Testis (tissue), 2 donors: ENCODE measurements at regions not wholly inside any gene's neighbourhood (a gene's known extent, or its start where the extent isn't known, plus 50 kb on each side); places are given as distances from the start of the nearest gene placed in this dataset.
"Not testable (repeated sequence)": the region's sequence is repeated elsewhere in the genome, so short reads cannot be mapped to it uniquely, and the experiment has no call there.

Source experiments
- POLR2A ChIP-seq: fragments of 450-650 bp; IDR thresholded peaks from one replicate; pipeline ENCODE4 v1.6.1; 2017; ENCODE audit warnings: antibody characterized with exemption, mild to moderate bottlenecking, moderate library complexity
- TF ChIP-seq, protein P1 (sequence below), 3 experiments: fragments of 450-650 bp in 2 of 3; fragments of 200-600 bp in 1 of 3; sonication (generic) in 1 of 3; IDR thresholded peaks; one replicate each; pipeline ENCODE4 v1.5.1; 2016 to 2019; ENCODE audit warnings: antibody characterized with exemption in 3 of 3, mild to moderate bottlenecking in 2 of 3, moderate library complexity in 1 of 3

DNA sequence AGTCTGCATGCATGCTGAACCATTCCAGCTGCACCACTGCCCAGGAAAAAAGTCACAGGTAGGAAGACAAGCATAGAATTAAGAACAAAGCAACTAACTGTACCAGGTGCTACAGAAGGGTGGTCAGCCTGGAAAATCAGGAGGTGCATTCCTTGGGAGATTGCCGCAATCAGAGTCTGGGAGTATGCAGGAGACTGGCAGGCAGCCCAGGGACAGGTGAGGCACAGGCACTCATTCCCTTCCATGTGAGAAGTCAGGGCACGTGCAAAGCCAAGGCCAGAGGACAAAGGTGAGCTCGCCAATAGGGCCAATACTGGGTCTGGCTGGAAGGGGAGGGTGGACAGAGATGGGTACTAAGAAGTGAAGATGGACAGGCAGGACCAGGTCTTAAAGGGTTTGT lies 132.1 kb upstream of the RIMBP3B start:
- not testable (repeated sequence) for TF ChIP-seq POLR2A
- TF ChIP-seq, protein P1, sequence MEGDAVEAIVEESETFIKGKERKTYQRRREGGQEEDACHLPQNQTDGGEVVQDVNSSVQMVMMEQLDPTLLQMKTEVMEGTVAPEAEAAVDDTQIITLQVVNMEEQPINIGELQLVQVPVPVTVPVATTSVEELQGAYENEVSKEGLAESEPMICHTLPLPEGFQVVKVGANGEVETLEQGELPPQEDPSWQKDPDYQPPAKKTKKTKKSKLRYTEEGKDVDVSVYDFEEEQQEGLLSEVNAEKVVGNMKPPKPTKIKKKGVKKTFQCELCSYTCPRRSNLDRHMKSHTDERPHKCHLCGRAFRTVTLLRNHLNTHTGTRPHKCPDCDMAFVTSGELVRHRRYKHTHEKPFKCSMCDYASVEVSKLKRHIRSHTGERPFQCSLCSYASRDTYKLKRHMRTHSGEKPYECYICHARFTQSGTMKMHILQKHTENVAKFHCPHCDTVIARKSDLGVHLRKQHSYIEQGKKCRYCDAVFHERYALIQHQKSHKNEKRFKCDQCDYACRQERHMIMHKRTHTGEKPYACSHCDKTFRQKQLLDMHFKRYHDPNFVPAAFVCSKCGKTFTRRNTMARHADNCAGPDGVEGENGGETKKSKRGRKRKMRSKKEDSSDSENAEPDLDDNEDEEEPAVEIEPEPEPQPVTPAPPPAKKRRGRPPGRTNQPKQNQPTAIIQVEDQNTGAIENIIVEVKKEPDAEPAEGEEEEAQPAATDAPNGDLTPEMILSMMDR (IDR thresholded peaks at IDR 0.05), result not testable (repeated sequence)
